ENCODE measurements at regions not wholly inside any gene's neighbourhood (a gene's known extent, or its start where the extent isn't known, plus 50 kb on each side); places are given as distances from the start of the nearest gene placed in this dataset.

- DNase-seq (ENCODE audit: low spot score) = no peak
- in situ Hi-C loops (cut with MboI; ENCODE audit: low sequenced_read_pairs, unreplicated experiment) = no loop called here
- no peak for TF ChIP-seq CTCF (IDR thresholded peaks at IDR 0.05; ENCODE audit: borderline replicate concordance, control extremely low read depth, extremely low read depth, insufficient read depth, missing control alignments)
Measured at GRCh38 chr10:128297709-128298378, 171.6 kb upstream of the MKI67 start.

- no peak for DNase-seq (ENCODE audit: low spot score)
- TF ChIP-seq CTCF (IDR thresholded peaks at IDR 0.05; ENCODE audit: borderline replicate concordance, control extremely low read depth, extremely low read depth, insufficient read depth, missing control alignments) = no peak
- in situ Hi-C loops (cut with MboI; ENCODE audit: low sequenced_read_pairs, unreplicated experiment) = no loop called here
Measured at GRCh38 chr10:128298587-128298986, 172.4 kb upstream of the MKI67 start.

- DNase-seq (ENCODE audit: low spot score) = no peak
- in situ Hi-C loops (cut with MboI; ENCODE audit: low sequenced_read_pairs, unreplicated experiment) = no loop called here
- no peak for TF ChIP-seq CTCF (IDR thresholded peaks at IDR 0.05; ENCODE audit: borderline replicate concordance, control extremely low read depth, extremely low read depth, insufficient read depth, missing control alignments)
Measured at GRCh38 chr10:128300290-128300824, 174.1 kb upstream of the MKI67 start.

- in situ Hi-C loops (cut with MboI; ENCODE audit: low sequenced_read_pairs, unreplicated experiment) = no loop called here
- no peak for TF ChIP-seq CTCF (IDR thresholded peaks at IDR 0.05; ENCODE audit: borderline replicate concordance, control extremely low read depth, extremely low read depth, insufficient read depth, missing control alignments)
- no peak for DNase-seq (ENCODE audit: low spot score)
Measured at GRCh38 chr10:128301051-128301450, 174.8 kb upstream of the MKI67 start.

- in situ Hi-C loops (cut with MboI; ENCODE audit: low sequenced_read_pairs, unreplicated experiment) = no loop called here
- TF ChIP-seq CTCF (IDR thresholded peaks at IDR 0.05; ENCODE audit: borderline replicate concordance, control extremely low read depth, extremely low read depth, insufficient read depth, missing control alignments) = no peak
- DNase-seq (ENCODE audit: low spot score) = no peak
Measured at GRCh38 chr10:128302808-128303207, 176.6 kb upstream of the MKI67 start.

GRCh38 chr10:128304271-128304670 is 178.0 kb upstream of the MKI67 start:
- in situ Hi-C loops (cut with MboI; ENCODE audit: low sequenced_read_pairs, unreplicated experiment) = no loop called here
- TF ChIP-seq CTCF (IDR thresholded peaks at IDR 0.05; ENCODE audit: borderline replicate concordance, control extremely low read depth, extremely low read depth, insufficient read depth, missing control alignments) = no peak
- no peak for DNase-seq (ENCODE audit: low spot score)
